Small intestine (tissue), 7 donors: ENCODE measurements at regions not wholly inside any gene's neighbourhood (a gene's known extent, or its start where the extent isn't known, plus 50 kb on each side); places are given as distances from the start of the nearest gene placed in this dataset.

ENCODE experiments used
- DNase-seq, 2 donors: peaks; one replicate each; pipeline versions ENCODE4 v3.0.0 to v3.0.0-alpha.2; 2013
- FAIRE-seq: peaks from 2 replicates; lab custom pipeline; 2012; peaks lifted over from hg19 to GRCh38; lab: Jason Lieb, UNC
- H3K27ac ChIP-seq, 3 donors: one replicate each; pipeline ENCODE4 v1.5.1; 2013; ENCODE audit warnings: low read length in 2 of 3, mild to moderate bottlenecking in 2 of 3, control low read depth in 1 of 3, inconsistent platforms in 1 of 3, low read depth in 1 of 3, moderate library complexity in 1 of 3
- H3K27me3 ChIP-seq, 3 donors: one replicate each; pipeline ENCODE4 v1.6.1; 2013; ENCODE audit warnings: low read length in 3 of 3, inconsistent platforms in 1 of 3; ENCODE audit not compliant: control insufficient read depth in 3 of 3, insufficient read depth in 3 of 3
- H3K36me3 ChIP-seq, 3 donors: one replicate each; pipeline ENCODE4 v1.6.1; 2013; ENCODE audit warnings: low read length in 3 of 3, inconsistent platforms in 1 of 3, low read depth in 1 of 3, mild to moderate bottlenecking in 1 of 3, moderate library complexity in 1 of 3; ENCODE audit not compliant: control insufficient read depth in 3 of 3, insufficient read depth in 2 of 3
- H3K4me1 ChIP-seq, 3 donors: one replicate each; pipeline ENCODE4 v1.6.1; 2013; ENCODE audit warnings: low read length in 2 of 3, inconsistent platforms in 1 of 3, low read depth in 1 of 3, mild to moderate bottlenecking in 1 of 3, moderate library complexity in 1 of 3; ENCODE audit not compliant: control insufficient read depth in 3 of 3, insufficient read depth in 2 of 3
- H3K4me3 ChIP-seq, 3 donors: one replicate each; pipeline ENCODE4 v1.5.1; 2013; ENCODE audit warnings: low read length in 3 of 3, control low read depth in 1 of 3, inconsistent platforms in 1 of 3, low read depth in 1 of 3, mild to moderate bottlenecking in 1 of 3, moderate library complexity in 1 of 3
- H3K9me3 ChIP-seq, 2 donors: one replicate each; pipeline ENCODE4 v1.6.1; 2013; ENCODE audit warnings: low read depth in 1 of 2, low read length in 1 of 2; ENCODE audit not compliant: control insufficient read depth in 2 of 2, insufficient read depth in 1 of 2
- WGBS, 3 donors: extraction: QIAGEN DNeasy Blood & Tissue Kit; methylation state at CpG; one replicate each; pipeline ENCODE4 v1.1.7; 2013; 5-methylcytosine and 5-hydroxymethylcytosine counted together
- donor health status: healthy with polysubstance abuse.
- donor health status: control.
- donor health status: control.
- donor health status: Bipolar disorder and iron deficiency.
- donor health status: healthy.

- FAIRE-seq, result no peak
- Histone ChIP-seq H3K27ac (no peak overlapping the region), H3K27me3 (no peaks in the 10 kb centered on the region), H3K9me3 (no peaks in the 10 kb centered on the region), H3K36me3 (no peaks in the 10 kb centered on the region), H3K4me3 (no peak overlapping the region), H3K4me1 (peaks cover 0 to 32% (median 0%) of the 10 kb centered on the region in 3 donors)
- peak in 1 of 2 donors; percentile 23 for DNase-seq
- 25 to 56% (median 51%) methylated on average over 2 of the region's 2 CpGs for WGBS, 3 donors
Observed at GRCh38 chr2:18831916-18832510, 242.6 kb upstream of the NT5C1B start.

GRCh38 chr2:18830962-18831361 is 241.6 kb upstream of the NT5C1B start:
- FAIRE-seq, result no peak
- H3K27ac ChIP-seq, result no peak overlapping the region

GRCh38 chr2:18829976-18830375 is 240.6 kb upstream of the NT5C1B start:
- no peaks in the 10 kb centered on the region for H3K36me3 ChIP-seq
- H3K27me3 ChIP-seq, result no peaks in the 10 kb centered on the region
- H3K4me3 ChIP-seq, result no peak overlapping the region
- WGBS, 3 donors, result 59 to 85% (median 80%) methylated on average over 1 of the region's 1 CpG
- no peak overlapping the region for H3K27ac ChIP-seq
- peaks cover 0 to 44% (median 0%) of the 10 kb centered on the region in 3 donors for H3K4me1 ChIP-seq
- FAIRE-seq (no peak), DNase-seq (no peak)
- H3K9me3 ChIP-seq, result no peaks in the 10 kb centered on the region

More at GRCh38 chr2:18830962-18831361, 241.6 kb upstream of the NT5C1B start:
- H3K4me1 ChIP-seq, result peaks cover 0 to 34% (median 0%) of the 10 kb centered on the region in 3 donors
- peak; percentile 55 to 64 for DNase-seq
- no peak overlapping the region for H3K4me3 ChIP-seq
- no peaks in the 10 kb centered on the region for H3K27me3 ChIP-seq
- WGBS, 3 donors, result 11 to 60% (median 32%) methylated on average over 1 of the region's 1 CpG
- no peaks in the 10 kb centered on the region for H3K9me3 ChIP-seq
- no peaks in the 10 kb centered on the region for H3K36me3 ChIP-seq

- FAIRE-seq (no peak), DNase-seq (peak in 1 of 2 donors; percentile 39)
- Histone ChIP-seq H3K36me3 (no peaks in the 10 kb centered on the region), H3K4me3 (no peak overlapping the region), H3K9me3 (no peaks in the 10 kb centered on the region), H3K4me1 (peaks cover 0 to 48% (median 0%) of the 10 kb centered on the region in 3 donors), H3K27ac (peak overlapping the region in 1 of 3 donors; percentile 40), H3K27me3 (no peaks in the 10 kb centered on the region)
- WGBS, 3 donors, result 15 to 37% (median 24%) methylated on average over 4 of the region's 4 CpGs
Observed at GRCh38 chr2:18829251-18829902, 240.0 kb upstream of the NT5C1B start.

GRCh38 chr2:18828296-18828695 is 238.9 kb upstream of the NT5C1B start:
- 84 to 91% (median 89%) methylated on average over 3 of the region's 3 CpGs for WGBS, 3 donors
- no peaks in the 10 kb centered on the region for H3K36me3 ChIP-seq
- no peak for FAIRE-seq
- H3K4me3 ChIP-seq, result no peak overlapping the region
- peaks cover 0 to 50% (median 0%) of the 10 kb centered on the region in 3 donors for H3K4me1 ChIP-seq
- no peaks in the 10 kb centered on the region for H3K27me3 ChIP-seq
- H3K9me3 ChIP-seq, result no peaks in the 10 kb centered on the region
- H3K27ac ChIP-seq, result no peak overlapping the region
- DNase-seq, result no peak

- peaks cover 0 to 37% (median 0%) of the 10 kb centered on the region in 3 donors for H3K4me1 ChIP-seq
- 66 to 83% (median 71%) methylated on average over 7 of the region's 7 CpGs for WGBS, 3 donors
Observed at GRCh38 chr2:18825838-18826237, 236.5 kb upstream of the NT5C1B start.

GRCh38 chr2:18824915-18825314 is 235.5 kb upstream of the NT5C1B start:
- FAIRE-seq, result no peak

More at GRCh38 chr2:18825838-18826237, 236.5 kb upstream of the NT5C1B start:
- no peaks in the 10 kb centered on the region for H3K36me3 ChIP-seq
- H3K27ac ChIP-seq, result no peak overlapping the region
- FAIRE-seq (no peak), DNase-seq (peak in 1 of 2 donors; percentile 55)
- no peaks in the 10 kb centered on the region for H3K27me3 ChIP-seq
- H3K9me3 ChIP-seq, result no peaks in the 10 kb centered on the region
- H3K4me3 ChIP-seq, result no peak overlapping the region

GRCh38 chr2:18824325-18824790 is 235.0 kb upstream of the NT5C1B start:
- Histone ChIP-seq H3K36me3 (no peaks in the 10 kb centered on the region), H3K27ac (no peak overlapping the region), H3K9me3 (no peaks in the 10 kb centered on the region), H3K4me3 (no peak overlapping the region), H3K27me3 (no peaks in the 10 kb centered on the region), H3K4me1 (peaks cover 0 to 35% (median 0%) of the 10 kb centered on the region in 3 donors)
- DNase-seq, result peak in 1 of 2 donors; percentile 19
- FAIRE-seq, result no peak
- WGBS, 3 donors, result 83 to 89% (median 85%) methylated on average over 2 of the region's 2 CpGs

More at GRCh38 chr2:18824915-18825314, 235.5 kb upstream of the NT5C1B start:
- H3K4me3 ChIP-seq, result no peak overlapping the region
- 87 to 96% (median 92%) methylated on average over 2 of the region's 2 CpGs for WGBS, 3 donors
- no peaks in the 10 kb centered on the region for H3K27me3 ChIP-seq
- peaks cover 0 to 37% (median 0%) of the 10 kb centered on the region in 3 donors for H3K4me1 ChIP-seq
- DNase-seq, result no peak
- no peaks in the 10 kb centered on the region for H3K36me3 ChIP-seq
- no peak overlapping the region for H3K27ac ChIP-seq
- no peaks in the 10 kb centered on the region for H3K9me3 ChIP-seq
